GM21381 (cell line): ENCODE measurements at regions not wholly inside any gene's neighbourhood (a gene's known extent, or its start where the extent isn't known, plus 50 kb on each side); places are given as distances from the start of the nearest gene placed in this dataset.

ENCODE experiments used
- ATAC-seq: cut with Tn5 transposase; IDR thresholded peaks from one replicate; pipeline ENCODE4 v1.9.1; 2021; ENCODE audit warnings: mild to moderate bottlenecking, moderate library complexity; ENCODE audit not compliant: unreplicated experiment

- no peak for ATAC-seq
These were observed 95.6 kb upstream of the FOXC1 start for GRCh38 chr6:1514078-1514477.

GRCh38 chr6:1515280-1515679, 94.4 kb upstream of the FOXC1 start:
- no peak for ATAC-seq

GRCh38 chr6:1515781-1516180, 93.9 kb upstream of the FOXC1 start:
- ATAC-seq: no peak

- no peak for ATAC-seq
These were observed 92.8 kb upstream of the FOXC1 start for GRCh38 chr6:1516742-1517520.

GRCh38 chr6:1518855-1519254, 90.9 kb upstream of the FOXC1 start:
- no peak for ATAC-seq

- no peak for ATAC-seq
These were observed 90.1 kb upstream of the FOXC1 start for GRCh38 chr6:1519597-1519996.

- ATAC-seq: no peak
These were observed 86.9 kb upstream of the FOXC1 start for GRCh38 chr6:1522779-1523178.

- no peak for ATAC-seq
These were observed 85.7 kb upstream of the FOXC1 start for GRCh38 chr6:1524040-1524480.

- ATAC-seq: no peak
These were observed 84.2 kb upstream of the FOXC1 start for GRCh38 chr6:1525364-1526038.

- no peak for ATAC-seq
These were observed 83.2 kb upstream of the FOXC1 start for GRCh38 chr6:1526398-1527072.

GRCh38 chr6:1527073-1527457, 82.7 kb upstream of the FOXC1 start:
- no peak for ATAC-seq

GRCh38 chr6:1535295-1535694, 74.4 kb upstream of the FOXC1 start:
- ATAC-seq: no peak

GRCh38 chr6:1536526-1537429, 72.9 kb upstream of the FOXC1 start:
- no peak for ATAC-seq

GRCh38 chr6:1538369-1538768, 71.3 kb upstream of the FOXC1 start:
- no peak for ATAC-seq

GRCh38 chr6:1538810-1539478, 70.8 kb upstream of the FOXC1 start:
- ATAC-seq: no peak

- ATAC-seq: no peak
These were observed 68.7 kb upstream of the FOXC1 start for GRCh38 chr6:1540864-1541521.

- ATAC-seq: no peak
These were observed 67.4 kb upstream of the FOXC1 start for GRCh38 chr6:1542335-1542734.

- ATAC-seq: no peak
These were observed 67.0 kb upstream of the FOXC1 start for GRCh38 chr6:1542764-1543163.

- ATAC-seq: no peak
These were observed 65.7 kb upstream of the FOXC1 start for GRCh38 chr6:1544000-1544399.

- ATAC-seq: no peak
These were observed 65.1 kb upstream of the FOXC1 start for GRCh38 chr6:1544603-1545002.
